SK-N-SH treated with all-trans-retinoic acid at 6 μM for 48 hours (cell line): ENCODE measurements at regions not wholly inside any gene's neighbourhood (a gene's known extent, or its start where the extent isn't known, plus 50 kb on each side); places are given as distances from the start of the nearest gene placed in this dataset.

ENCODE experiments used
- ARNTL ChIP-seq: fragments of 450-650 bp; formaldehyde crosslinking; IDR thresholded peaks from 2 replicates; pipeline ENCODE4 v1.5.0; 2020; ENCODE audit warnings: low read depth, mild to moderate bottlenecking, moderate library complexity, borderline replicate concordance
- CREB5 ChIP-seq: fragments of 250-450 bp; sonication (Bioruptor Pico); IDR thresholded peaks from 2 replicates; pipeline ENCODE4 v1.5.1; 2020; ENCODE audit warnings: low read depth, mild to moderate bottlenecking, moderate library complexity
- CSDC2 ChIP-seq: fragments of 250-450 bp; sonication (Bioruptor Pico); IDR thresholded peaks from 2 replicates; pipeline ENCODE4 v1.5.0; 2020; ENCODE audit warnings: mild to moderate bottlenecking, moderate library complexity
- GLIS3 ChIP-seq: fragments of 250-450 bp; sonication (Bioruptor Pico); IDR thresholded peaks from 2 replicates; pipeline ENCODE4 v1.5.0; 2020; ENCODE audit warnings: mild to moderate bottlenecking, moderate library complexity
- ZFP3 ChIP-seq: fragments of 250-450 bp; sonication (Bioruptor Pico); IDR thresholded peaks from 2 replicates; pipeline ENCODE4 v1.5.0; 2020; ENCODE audit warnings: mild to moderate bottlenecking, moderate library complexity

DNA sequence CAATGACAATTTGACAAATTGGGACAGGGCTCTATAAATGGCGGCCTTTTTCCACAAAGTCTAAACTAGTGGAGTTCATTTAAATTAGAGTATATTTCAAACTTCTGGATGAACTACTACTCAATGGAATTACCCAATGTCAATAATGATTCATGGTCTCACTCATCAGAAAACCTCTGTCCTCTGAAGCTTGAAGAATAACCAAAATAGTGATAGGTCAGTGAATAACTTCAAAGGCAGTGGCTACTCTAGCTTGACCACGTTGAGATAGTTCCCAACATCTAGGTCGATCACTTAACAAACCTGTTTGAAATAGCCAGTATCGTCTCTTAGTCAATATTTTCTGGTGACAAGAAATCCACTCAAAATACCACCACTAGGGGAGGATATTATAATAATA is 197.6 kb downstream of the HDGFL1 start:
- TF ChIP-seq CSDC2 (CRISPR knock-in tag) (no peak), CREB5 (CRISPR knock-in tag) (no peak), ARNTL (CRISPR knock-in tag) (no peak), GLIS3 (no peak), ZFP3 (no peak)
